Endodermal cell (in vitro differentiated cells): ENCODE measurements at regions not wholly inside any gene's neighbourhood (a gene's known extent, or its start where the extent isn't known, plus 50 kb on each side); places are given as distances from the start of the nearest gene placed in this dataset.

Source experiments
- DNase-seq: peaks from one replicate; pipeline ENCODE4 v3.0.0-alpha.2; 2017
- H3K27ac ChIP-seq: 2 replicates; pipeline ENCODE4 v1.5.1; 2013; ENCODE audit warnings: mild to moderate bottlenecking, low read depth, low read length, moderate library complexity
- H3K27me3 ChIP-seq: 2 replicates; pipeline ENCODE4 v1.6.1; 2013; ENCODE audit warnings: mild to moderate bottlenecking, low read length, moderate library complexity; ENCODE audit not compliant: insufficient read depth, control insufficient read depth, poor library complexity, severe bottlenecking
- H3K36me3 ChIP-seq: 2 replicates; pipeline ENCODE4 v1.7.0; 2013; ENCODE audit warnings: mild to moderate bottlenecking, low read length, moderate library complexity; ENCODE audit not compliant: control insufficient read depth, insufficient read depth
- H3K4me1 ChIP-seq: one replicate; pipeline ENCODE4 v1.7.0; 2013; ENCODE audit warnings: low read length; ENCODE audit not compliant: control insufficient read depth, insufficient read depth
- H3K4me3 ChIP-seq: 2 replicates; pipeline ENCODE4 v1.5.1; 2013; ENCODE audit warnings: mild to moderate bottlenecking, low read length, moderate library complexity
- H3K9ac ChIP-seq: 2 replicates; pipeline ENCODE4 v1.6.1; 2013; ENCODE audit warnings: mild to moderate bottlenecking, low read length, moderate library complexity; ENCODE audit not compliant: poor library complexity, severe bottlenecking; ENCODE audit errors: extremely low read depth
- H3K9me3 ChIP-seq: 2 replicates; pipeline ENCODE4 v1.6.1; 2013; ENCODE audit warnings: mild to moderate bottlenecking, low read length, moderate library complexity; ENCODE audit not compliant: control insufficient read depth
- H3K27ac Mint-ChIP-seq: 2 replicates; pipeline ENCODE4 v1.8.0; 2020; ENCODE audit warnings: mixed read lengths
- H3K27me3 Mint-ChIP-seq: 2 replicates; pipeline ENCODE4 v1.8.0; 2021; ENCODE audit warnings: mild to moderate bottlenecking, mixed read lengths; ENCODE audit not compliant: insufficient read depth
- H3K36me3 Mint-ChIP-seq: 2 replicates; pipeline ENCODE4 v1.8.0; 2020; ENCODE audit warnings: low read depth, mixed read lengths
- H3K4me1 Mint-ChIP-seq: 2 replicates; pipeline ENCODE4 v1.8.0; 2020; ENCODE audit warnings: mixed read lengths
- H3K4me3 Mint-ChIP-seq: 2 replicates; pipeline ENCODE4 v1.8.0; 2020; ENCODE audit warnings: mild to moderate bottlenecking, moderate library complexity, mixed read lengths
- H3K9me3 Mint-ChIP-seq: 2 replicates; pipeline ENCODE4 v1.8.0; 2020; ENCODE audit warnings: mild to moderate bottlenecking, mixed read lengths
- WGBS, 2 experiments: methylation state at CpG; one replicate each; pipeline versions ENCODE4 v1.1.5 to v1.1.7; 2013; ENCODE audit warnings: missing lambda C conversion rate in 2 of 2, mixed read lengths in 1 of 2; ENCODE audit not compliant: insufficient coverage in 1 of 2, insufficient read length in 1 of 2; 5-methylcytosine and 5-hydroxymethylcytosine counted together
- TF ChIP-seq, protein P1 (sequence below): fragments of 200-600 bp; sonication (generic); conservative IDR thresholded peaks from 2 replicates; pipeline ENCODE4 v1.5.0; 2021; ENCODE audit warnings: antibody characterized with exemption, mild to moderate bottlenecking

DNA sequence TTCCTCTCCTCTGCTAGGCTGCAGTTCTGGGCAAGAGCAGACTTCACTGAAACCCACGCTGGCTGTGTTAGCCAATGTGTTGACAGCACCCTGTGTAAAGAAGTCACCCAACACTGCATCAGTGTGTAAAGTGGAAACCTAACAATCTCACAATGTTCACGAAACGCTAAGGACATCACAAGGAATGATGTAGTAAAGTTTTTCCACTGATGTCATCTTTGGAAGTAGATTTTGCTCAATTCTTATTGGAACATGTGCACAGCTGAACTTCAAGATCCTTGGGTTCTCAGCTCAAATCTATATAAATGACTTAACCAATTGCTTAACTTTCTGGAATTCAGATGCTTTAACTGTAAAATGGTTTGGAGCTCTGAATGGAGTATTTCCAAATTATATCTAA is 1112.5 kb downstream of the TSN start:
- 91 to 94% methylated on average over 2 to 3 of the region's 3 CpGs for WGBS, 2 experiments
- Histone ChIP-seq H3K36me3 (no peaks in the 10 kb centered on the region), H3K27ac (no peak overlapping the region), H3K4me3 (no peak overlapping the region), H3K4me1 (no peaks in the 10 kb centered on the region), H3K27me3 (no peaks in the 10 kb centered on the region), H3K9me3 (no peaks in the 10 kb centered on the region), H3K9ac (no peak overlapping the region)
- H3K36me3 Mint-ChIP-seq, result no peaks in the 10 kb centered on the region
- no peak overlapping the region for H3K4me3 Mint-ChIP-seq
- H3K27me3 Mint-ChIP-seq, result no peaks in the 10 kb centered on the region
- TF ChIP-seq, protein P1, sequence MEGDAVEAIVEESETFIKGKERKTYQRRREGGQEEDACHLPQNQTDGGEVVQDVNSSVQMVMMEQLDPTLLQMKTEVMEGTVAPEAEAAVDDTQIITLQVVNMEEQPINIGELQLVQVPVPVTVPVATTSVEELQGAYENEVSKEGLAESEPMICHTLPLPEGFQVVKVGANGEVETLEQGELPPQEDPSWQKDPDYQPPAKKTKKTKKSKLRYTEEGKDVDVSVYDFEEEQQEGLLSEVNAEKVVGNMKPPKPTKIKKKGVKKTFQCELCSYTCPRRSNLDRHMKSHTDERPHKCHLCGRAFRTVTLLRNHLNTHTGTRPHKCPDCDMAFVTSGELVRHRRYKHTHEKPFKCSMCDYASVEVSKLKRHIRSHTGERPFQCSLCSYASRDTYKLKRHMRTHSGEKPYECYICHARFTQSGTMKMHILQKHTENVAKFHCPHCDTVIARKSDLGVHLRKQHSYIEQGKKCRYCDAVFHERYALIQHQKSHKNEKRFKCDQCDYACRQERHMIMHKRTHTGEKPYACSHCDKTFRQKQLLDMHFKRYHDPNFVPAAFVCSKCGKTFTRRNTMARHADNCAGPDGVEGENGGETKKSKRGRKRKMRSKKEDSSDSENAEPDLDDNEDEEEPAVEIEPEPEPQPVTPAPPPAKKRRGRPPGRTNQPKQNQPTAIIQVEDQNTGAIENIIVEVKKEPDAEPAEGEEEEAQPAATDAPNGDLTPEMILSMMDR, result no peak
- H3K4me1 Mint-ChIP-seq, result no peaks in the 10 kb centered on the region
- H3K9me3 Mint-ChIP-seq, result no peaks in the 10 kb centered on the region
- no peak for DNase-seq
- H3K27ac Mint-ChIP-seq, result no peak overlapping the region

DNA sequence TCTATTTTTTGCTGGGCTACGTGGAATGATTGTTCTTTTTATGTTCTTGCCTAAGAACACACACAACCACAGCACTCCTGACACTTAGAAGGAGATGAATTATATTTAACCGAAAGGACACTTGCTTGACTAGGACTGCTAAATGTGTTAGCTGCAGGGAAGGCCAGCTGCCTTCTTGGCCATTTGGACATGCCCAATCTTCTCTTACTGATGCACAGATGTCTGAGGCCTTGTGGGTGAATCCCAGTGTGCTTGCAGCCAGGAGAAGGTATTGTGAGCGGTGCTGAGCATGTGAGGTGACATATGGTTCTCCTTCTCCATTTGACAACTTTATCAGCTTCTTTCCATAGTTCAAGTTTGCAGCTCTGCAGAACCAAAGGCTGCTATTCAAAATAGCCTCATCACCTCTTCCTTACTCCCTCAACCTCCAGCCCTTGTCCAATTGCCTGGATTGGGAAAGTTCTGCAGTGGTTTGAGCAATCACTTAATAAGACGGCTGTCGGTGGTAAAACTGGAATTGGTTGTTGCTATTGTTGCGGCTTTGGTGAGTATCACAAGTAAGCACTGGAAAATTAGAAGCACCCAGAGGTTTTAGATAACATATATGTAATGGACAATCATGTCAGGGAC is 1113.3 kb downstream of the TSN start:
- 97 to 100% methylated on average over 2 to 6 of the region's 6 CpGs for WGBS, 2 experiments
- H3K27ac ChIP-seq, result no peak overlapping the region
- no peaks in the 10 kb centered on the region for H3K9me3 ChIP-seq
- TF ChIP-seq, protein P1, result no peak
- H3K36me3 ChIP-seq, result no peaks in the 10 kb centered on the region
- Mint-ChIP-seq H3K36me3 (no peaks in the 10 kb centered on the region), H3K27ac (no peak overlapping the region), H3K27me3 (no peaks in the 10 kb centered on the region), H3K4me1 (no peaks in the 10 kb centered on the region), H3K9me3 (no peaks in the 10 kb centered on the region), H3K4me3 (no peak overlapping the region)
- no peak overlapping the region for H3K9ac ChIP-seq
- no peaks in the 10 kb centered on the region for H3K27me3 ChIP-seq
- no peaks in the 10 kb centered on the region for H3K4me1 ChIP-seq
- H3K4me3 ChIP-seq, result no peak overlapping the region
- no peak for DNase-seq

DNA sequence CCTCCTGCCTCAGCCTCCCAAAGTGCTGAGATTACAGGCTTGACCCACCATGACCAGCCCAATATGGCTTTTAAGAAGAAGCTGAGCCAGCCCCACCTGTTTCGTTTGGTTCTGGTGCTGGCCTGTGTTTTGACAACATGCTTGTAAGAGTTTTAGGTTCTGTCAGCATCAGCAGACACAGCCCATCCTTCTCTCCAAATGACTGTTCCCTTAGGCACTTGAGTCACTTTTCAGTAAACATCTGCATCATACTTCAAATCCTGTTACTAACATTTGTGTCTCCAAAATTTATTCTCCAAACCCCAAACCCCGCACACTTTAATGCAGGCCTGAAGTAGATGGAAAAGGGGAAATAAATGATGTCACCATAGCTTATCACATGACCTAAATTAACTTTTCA is 1118.5 kb downstream of the TSN start:
- Histone ChIP-seq H3K36me3 (no peaks in the 10 kb centered on the region), H3K9me3 (no peaks in the 10 kb centered on the region), H3K9ac (no peak overlapping the region), H3K4me3 (no peak overlapping the region), H3K4me1 (no peaks in the 10 kb centered on the region), H3K27me3 (no peaks in the 10 kb centered on the region), H3K27ac (no peak overlapping the region)
- no peak overlapping the region for H3K4me3 Mint-ChIP-seq
- no peaks in the 10 kb centered on the region for H3K36me3 Mint-ChIP-seq
- TF ChIP-seq, protein P1, result no peak
- no peak for DNase-seq
- 85% methylated on average over 2 of the region's 2 CpGs; no CpG with 5 or more reads in 1 of the 2 experiments for WGBS, 2 experiments
- H3K4me1 Mint-ChIP-seq, result no peaks in the 10 kb centered on the region
- no peaks in the 10 kb centered on the region for H3K9me3 Mint-ChIP-seq
- H3K27me3 Mint-ChIP-seq, result no peaks in the 10 kb centered on the region
- H3K27ac Mint-ChIP-seq, result no peak overlapping the region
